ENCODE measurements at regions not wholly inside any gene's neighbourhood (a gene's known extent, or its start where the extent isn't known, plus 50 kb on each side); places are given as distances from the start of the nearest gene placed in this dataset.
"Not testable (repeated sequence)": the region's sequence is repeated elsewhere in the genome, so short reads cannot be mapped to it uniquely, and the experiment has no call there.

- H3K4me1 Mint-ChIP-seq, result no peaks in the 10 kb centered on the region
- ATAC-seq (no peak), DNase-seq (no peak)
- H3K27me3 Mint-ChIP-seq, result no peaks in the 10 kb centered on the region
- H3K4me3 Mint-ChIP-seq, result no peak overlapping the region
- H3K27ac Mint-ChIP-seq, result no peak overlapping the region
- no peaks in the 10 kb centered on the region for H3K9me3 Mint-ChIP-seq
Measured at GRCh38 chr15:20295238-20295811, 246.3 kb downstream of the GOLGA6L6 start.

GRCh38 chr15:20294651-20295237 lies 246.9 kb downstream of the GOLGA6L6 start:
- H3K27me3 Mint-ChIP-seq, result no peaks in the 10 kb centered on the region
- H3K27ac Mint-ChIP-seq, result no peak overlapping the region
- H3K9me3 Mint-ChIP-seq, result no peaks in the 10 kb centered on the region
- no peaks in the 10 kb centered on the region for H3K4me1 Mint-ChIP-seq
- ATAC-seq (peak; percentile 52), DNase-seq (no peak)
- no peak overlapping the region for H3K4me3 Mint-ChIP-seq

- H3K27me3 Mint-ChIP-seq, H3K4me1 Mint-ChIP-seq, H3K27ac Mint-ChIP-seq, H3K9me3 Mint-ChIP-seq, DNase-seq, H3K4me3 Mint-ChIP-seq, ATAC-seq: not testable (repeated sequence)
Measured at GRCh38 chr15:20292422-20293005, 249.1 kb downstream of the GOLGA6L6 start.

GRCh38 chr15:20291616-20292015 lies 250.0 kb downstream of the GOLGA6L6 start:
- not testable (repeated sequence) for ATAC-seq, H3K4me3 Mint-ChIP-seq, H3K27me3 Mint-ChIP-seq, H3K9me3 Mint-ChIP-seq, H3K4me1 Mint-ChIP-seq, DNase-seq, H3K27ac Mint-ChIP-seq

- not testable (repeated sequence) for ATAC-seq
Measured at GRCh38 chr15:20290606-20291005, 251.0 kb downstream of the GOLGA6L6 start.

DNA sequence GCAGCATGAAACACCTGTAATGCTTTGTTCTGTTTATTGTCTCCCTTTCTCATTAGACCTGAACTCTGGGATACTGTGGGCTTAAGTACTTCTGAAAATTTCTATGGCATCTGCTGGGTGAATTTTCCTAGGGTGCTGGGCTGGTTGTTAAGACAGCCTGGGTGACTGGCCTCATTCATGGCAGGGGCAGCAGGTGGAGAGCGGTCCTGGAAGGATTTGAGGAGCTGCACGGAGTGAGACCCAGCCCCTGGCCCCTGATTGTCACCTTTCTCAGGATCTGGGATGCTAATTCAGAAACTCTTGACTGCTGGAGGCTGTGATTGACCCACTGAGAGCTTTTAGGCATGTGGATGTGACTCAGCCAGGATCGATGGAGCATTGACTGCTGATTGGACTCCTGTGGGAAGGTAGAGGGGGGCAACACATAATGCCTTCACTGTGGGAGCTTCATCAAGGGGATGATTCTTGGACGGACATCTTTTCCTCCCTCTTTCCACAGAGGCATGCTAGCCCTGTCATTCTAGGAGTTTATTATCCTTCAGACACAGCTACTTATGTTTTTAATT lies 252.0 kb downstream of the GOLGA6L6 start:
- not testable (repeated sequence) for ATAC-seq, H3K4me1 Mint-ChIP-seq, H3K27ac Mint-ChIP-seq, DNase-seq, H3K4me3 Mint-ChIP-seq, H3K9me3 Mint-ChIP-seq, H3K27me3 Mint-ChIP-seq

More at GRCh38 chr15:20290606-20291005, 251.0 kb downstream of the GOLGA6L6 start:
- not testable (repeated sequence) for DNase-seq, H3K9me3 Mint-ChIP-seq, H3K4me1 Mint-ChIP-seq, H3K27me3 Mint-ChIP-seq, H3K4me3 Mint-ChIP-seq, H3K27ac Mint-ChIP-seq

DNA sequence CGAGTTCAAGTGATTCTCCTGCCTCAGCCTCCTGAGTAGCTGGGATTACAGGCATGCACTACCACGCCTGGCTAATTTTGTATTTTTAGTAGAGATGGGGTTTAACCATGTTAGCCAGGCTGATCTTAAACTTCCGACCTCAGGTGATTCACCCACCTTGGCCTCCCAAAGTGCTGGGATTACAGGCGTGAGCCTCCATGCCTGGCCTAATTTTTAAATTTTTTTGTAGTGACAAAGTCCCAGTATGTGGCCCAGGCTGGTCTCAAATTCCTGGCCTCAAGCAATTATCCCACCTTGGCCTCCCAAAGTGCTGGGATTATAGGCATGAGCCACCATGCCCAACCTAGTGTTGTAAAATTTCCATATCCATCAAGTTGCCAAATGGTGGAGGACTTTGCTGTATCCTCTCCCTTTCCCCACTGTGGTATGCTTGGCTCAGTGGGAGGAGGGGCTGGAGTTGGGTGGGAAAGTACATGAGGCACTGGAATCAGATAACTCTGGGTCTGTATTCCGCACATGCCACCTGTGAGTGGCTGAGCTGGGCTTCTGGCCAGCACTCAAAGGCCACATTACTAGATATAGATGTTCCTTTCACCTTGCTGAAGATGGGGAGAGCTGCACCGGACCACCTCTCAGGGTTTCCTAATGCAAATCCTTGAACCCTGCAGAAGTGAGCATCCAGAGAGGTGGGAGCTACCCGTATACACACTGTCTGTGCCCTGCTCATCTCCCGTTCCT lies 252.6 kb downstream of the GOLGA6L6 start:
- H3K27me3 Mint-ChIP-seq, H3K4me3 Mint-ChIP-seq, H3K4me1 Mint-ChIP-seq, H3K9me3 Mint-ChIP-seq, ATAC-seq, DNase-seq, H3K27ac Mint-ChIP-seq: not testable (repeated sequence)

DNA sequence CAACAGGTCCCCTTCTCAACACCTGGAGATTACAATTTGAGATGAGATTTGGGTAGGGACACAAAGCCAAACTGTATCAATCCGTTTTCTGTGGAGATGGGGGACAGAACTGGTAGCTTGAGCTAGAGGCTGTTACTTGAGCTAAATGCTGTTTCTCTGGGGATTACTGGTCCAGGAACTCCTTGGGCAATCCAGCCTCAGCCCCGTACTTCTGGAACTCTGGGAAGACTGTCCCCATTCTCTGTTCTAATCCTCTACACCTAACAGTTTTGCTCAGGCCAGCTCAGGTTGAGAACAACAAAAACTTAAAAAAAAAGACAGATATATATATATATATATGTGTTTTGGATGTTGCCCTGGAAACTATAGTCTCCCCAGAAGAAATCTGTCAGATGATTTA lies 255.0 kb downstream of the GOLGA6L6 start:
- not testable (repeated sequence) for H3K4me3 Mint-ChIP-seq, H3K9me3 Mint-ChIP-seq, DNase-seq, H3K27me3 Mint-ChIP-seq, ATAC-seq, H3K4me1 Mint-ChIP-seq, H3K27ac Mint-ChIP-seq

DNA sequence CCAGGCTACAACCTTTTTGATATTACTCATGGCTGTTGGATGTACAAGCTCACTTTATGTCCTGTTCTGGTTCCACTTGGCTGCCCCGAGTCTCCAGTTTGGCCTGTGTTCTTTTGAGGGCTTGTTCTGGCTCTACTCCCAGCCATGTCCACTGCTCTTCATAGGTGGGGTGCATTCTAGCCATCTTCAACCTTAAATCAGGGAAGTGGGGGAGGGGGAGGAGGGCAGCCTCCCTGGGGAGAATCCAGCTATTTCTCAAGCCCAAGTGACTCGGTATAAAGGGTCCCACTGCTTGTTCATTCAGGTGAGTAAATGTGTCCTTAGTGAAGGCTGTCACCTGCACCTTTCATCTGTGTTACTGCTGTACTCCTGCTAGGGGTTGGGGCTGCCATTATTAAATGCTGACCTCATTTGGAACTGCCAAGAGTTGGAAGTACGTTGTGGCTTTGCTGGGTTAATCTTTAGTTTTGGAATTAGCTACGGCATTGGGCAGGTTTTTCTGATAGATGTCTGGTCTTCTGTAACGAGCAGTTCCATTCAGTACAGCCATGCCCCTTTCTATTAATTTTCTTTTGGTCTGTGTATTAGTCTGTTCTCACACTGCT lies 255.8 kb downstream of the GOLGA6L6 start:
- H3K27me3 Mint-ChIP-seq, H3K4me3 Mint-ChIP-seq, H3K9me3 Mint-ChIP-seq, ATAC-seq, H3K27ac Mint-ChIP-seq, H3K4me1 Mint-ChIP-seq, DNase-seq: not testable (repeated sequence)

DNA sequence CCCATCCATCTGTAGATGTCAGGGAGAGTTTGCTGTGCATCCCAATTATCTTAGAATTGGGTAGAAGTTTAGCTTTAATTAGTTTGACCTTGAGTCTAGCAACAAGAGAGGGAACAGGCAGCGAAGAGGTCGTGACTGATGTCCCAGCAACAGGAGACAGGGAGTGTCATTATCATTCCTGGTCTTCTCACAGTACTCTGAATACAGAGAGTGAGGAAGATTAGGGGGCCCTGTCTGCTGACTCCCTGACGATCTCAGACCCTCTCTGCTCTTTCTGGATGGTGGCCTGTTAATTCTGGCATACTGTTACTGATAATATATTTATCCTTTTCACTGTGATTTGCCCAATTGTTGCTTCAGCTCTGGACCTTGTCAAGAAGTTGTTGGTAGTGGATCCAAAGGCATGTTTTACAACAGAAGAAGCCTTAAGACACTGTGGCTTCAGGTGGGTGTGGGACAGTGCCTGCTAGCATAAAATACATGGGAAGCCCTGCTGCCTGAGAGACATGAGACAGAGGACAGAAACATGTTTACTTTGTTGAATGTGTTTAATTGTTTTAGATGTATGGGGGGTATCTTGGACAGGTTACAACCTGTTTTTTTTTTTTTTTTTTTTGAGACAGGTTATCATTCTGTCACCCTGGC lies 256.6 kb downstream of the GOLGA6L6 start:
- H3K27ac Mint-ChIP-seq, H3K4me3 Mint-ChIP-seq, H3K4me1 Mint-ChIP-seq, ATAC-seq, H3K9me3 Mint-ChIP-seq, H3K27me3 Mint-ChIP-seq, DNase-seq: not testable (repeated sequence)

- not testable (repeated sequence) for H3K27me3 Mint-ChIP-seq, DNase-seq, ATAC-seq, H3K9me3 Mint-ChIP-seq, H3K4me1 Mint-ChIP-seq, H3K4me3 Mint-ChIP-seq, H3K27ac Mint-ChIP-seq
Measured at GRCh38 chr15:20283651-20284050, 257.9 kb downstream of the GOLGA6L6 start.

DNA sequence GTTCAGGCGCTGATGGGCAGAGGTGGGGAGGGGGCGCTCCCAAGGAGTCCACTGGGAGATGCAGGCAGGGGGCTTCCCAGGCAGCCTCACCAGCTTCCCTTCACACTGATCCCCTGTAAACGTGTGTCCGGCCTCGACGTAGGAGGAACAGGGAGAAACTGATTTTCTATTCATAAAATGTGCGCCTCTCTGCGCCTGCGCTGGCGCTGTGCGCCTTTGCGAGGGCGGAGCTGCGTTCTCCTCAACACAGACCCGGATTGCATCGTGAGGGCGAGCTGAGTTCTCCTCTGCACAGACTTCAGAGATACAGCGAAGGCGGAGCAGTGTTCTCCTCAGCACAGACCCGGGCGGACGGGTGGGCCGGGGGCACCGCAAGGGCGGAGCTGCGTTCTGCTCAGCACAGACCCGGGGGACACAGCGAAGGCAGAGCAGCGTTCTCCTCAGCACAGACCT lies 259.1 kb downstream of the GOLGA6L6 start:
- H3K4me3 Mint-ChIP-seq, H3K27ac Mint-ChIP-seq, H3K4me1 Mint-ChIP-seq, DNase-seq, H3K9me3 Mint-ChIP-seq, H3K27me3 Mint-ChIP-seq, ATAC-seq: not testable (repeated sequence)

DNA sequence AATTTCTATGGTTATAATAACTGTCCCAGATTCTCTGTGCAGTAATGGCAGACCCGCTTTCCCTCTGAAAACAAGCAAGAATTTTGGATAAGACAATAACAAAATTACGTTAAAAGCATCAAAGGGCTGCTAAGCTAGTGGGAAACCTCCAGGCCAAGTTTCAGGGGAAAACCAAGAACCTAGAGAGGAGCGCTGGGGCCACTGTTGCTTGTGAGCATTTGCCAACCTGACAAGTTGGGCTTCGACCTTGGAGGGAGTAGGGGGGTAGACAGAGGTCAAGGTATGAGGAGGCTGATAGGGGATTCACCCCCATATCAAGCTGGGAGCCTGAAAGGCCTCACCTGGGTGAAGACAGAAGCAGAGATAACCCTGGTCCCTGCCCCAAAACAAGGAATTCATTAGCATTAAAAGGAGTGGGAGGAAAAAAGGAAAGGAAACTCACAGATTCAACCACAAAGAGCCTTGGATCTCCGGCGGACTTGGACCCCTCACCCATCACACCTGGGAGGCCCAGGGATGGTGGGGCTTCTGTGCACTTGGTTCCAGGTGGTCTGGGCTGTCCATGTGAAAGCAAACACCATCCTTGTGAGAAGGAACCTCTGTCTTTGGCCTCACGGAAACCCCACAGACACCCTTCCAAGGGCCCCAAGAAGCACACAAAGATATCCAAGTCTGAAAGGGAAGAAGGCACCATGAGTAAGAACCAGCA lies 259.9 kb downstream of the GOLGA6L6 start:
- ATAC-seq, H3K27ac Mint-ChIP-seq, DNase-seq, H3K4me1 Mint-ChIP-seq, H3K27me3 Mint-ChIP-seq, H3K4me3 Mint-ChIP-seq, H3K9me3 Mint-ChIP-seq: not testable (repeated sequence)

- Mint-ChIP-seq H3K27ac (no peak overlapping the region), H3K4me3 (no peak overlapping the region)
- no peak for ATAC-seq
Measured at GRCh38 chr15:20280933-20281463, 260.6 kb downstream of the GOLGA6L6 start.

More at GRCh38 chr15:20280933-20281463, 260.6 kb downstream of the GOLGA6L6 start:
- DNase-seq, result no peak
- Mint-ChIP-seq H3K4me1 (no peaks in the 10 kb centered on the region), H3K9me3 (no peaks in the 10 kb centered on the region), H3K27me3 (no peaks in the 10 kb centered on the region)

Measured in stimulated activated naive CD8-positive, alpha-beta T cell treated with anti-CD3 and anti-CD28 coated beads, Interleukin-15, amount 100 ng/mL, for 72 hours (primary cell).